Hepatic stellate cell (primary cell): ENCODE measurements at regions not wholly inside any gene's neighbourhood (a gene's known extent, or its start where the extent isn't known, plus 50 kb on each side); places are given as distances from the start of the nearest gene placed in this dataset.
"Not testable (repeated sequence)": the region's sequence is repeated elsewhere in the genome, so short reads cannot be mapped to it uniquely, and the experiment has no call there.

ENCODE experiments used
- DNase-seq: peaks from one replicate; pipeline ENCODE4 v3.0.0; 2011; ENCODE audit warnings: low spot score

DNA sequence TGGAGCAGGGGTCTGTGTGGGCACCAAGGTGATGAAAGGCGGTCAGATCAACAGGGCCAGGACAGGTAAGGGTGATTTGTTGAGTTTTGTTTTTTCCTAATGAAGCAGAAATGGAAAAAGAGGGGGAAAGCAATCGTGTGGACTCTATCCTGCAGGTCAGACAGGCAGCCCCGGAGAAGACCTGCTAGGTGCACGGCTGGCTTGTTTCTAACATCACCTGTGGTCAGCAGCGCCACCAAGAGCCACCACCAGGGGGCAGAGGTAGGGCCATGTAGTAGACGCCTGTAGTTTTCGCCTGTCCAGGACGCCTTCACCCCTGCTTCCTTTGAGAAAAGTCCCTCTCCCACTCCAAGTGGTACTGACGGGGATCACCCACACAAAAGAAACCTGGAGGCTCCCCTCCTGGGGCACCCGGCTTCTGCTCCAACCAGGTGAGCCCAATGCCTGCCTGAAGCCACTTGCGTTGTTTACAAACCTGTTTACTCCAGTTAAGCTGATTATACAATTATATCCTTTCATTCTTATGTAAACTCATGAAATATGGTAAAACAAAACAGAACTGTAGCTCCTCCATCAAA is 54.2 kb upstream of the SEC14L1 start:
- peak; percentile 73 for DNase-seq

DNA sequence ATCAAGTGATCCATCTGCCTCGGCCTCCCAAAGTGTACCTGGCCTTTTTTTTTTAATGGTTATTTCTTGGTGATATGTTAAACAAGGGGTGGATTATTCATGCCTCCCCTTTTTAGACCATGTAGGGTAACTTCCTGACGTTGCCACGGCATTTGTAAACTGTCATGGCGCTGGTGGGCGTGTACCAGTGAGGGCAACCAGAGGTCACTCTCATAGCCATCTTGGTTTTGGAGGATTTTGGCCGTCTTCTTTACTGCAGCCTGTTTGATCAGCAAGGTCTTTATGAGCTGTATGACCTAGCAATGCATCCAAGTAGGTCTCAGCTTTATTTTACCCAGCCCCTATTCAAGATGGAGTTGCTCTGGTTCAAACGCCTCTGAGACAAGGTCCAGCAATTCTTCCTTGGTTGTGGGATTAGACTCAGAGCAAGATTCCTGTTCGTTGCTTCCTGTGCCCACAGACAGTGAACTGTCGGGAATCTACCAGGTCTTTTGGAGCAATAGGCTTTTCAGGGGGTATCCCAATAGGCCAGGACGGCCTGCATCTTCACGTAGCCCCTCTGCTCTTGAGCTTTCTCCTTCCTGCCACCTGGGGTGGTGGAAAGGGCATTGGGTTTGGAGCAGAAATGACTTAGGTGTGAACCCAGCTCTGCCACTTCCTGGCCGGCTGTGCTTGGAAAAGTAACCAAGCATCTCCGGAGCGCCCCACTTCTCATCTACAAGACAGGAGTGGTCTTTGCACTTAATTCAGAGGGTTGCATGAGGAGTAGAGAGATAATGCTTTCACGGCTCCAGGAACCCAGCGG is 52.9 kb upstream of the SEC14L1 start:
- no peak for DNase-seq

DNA sequence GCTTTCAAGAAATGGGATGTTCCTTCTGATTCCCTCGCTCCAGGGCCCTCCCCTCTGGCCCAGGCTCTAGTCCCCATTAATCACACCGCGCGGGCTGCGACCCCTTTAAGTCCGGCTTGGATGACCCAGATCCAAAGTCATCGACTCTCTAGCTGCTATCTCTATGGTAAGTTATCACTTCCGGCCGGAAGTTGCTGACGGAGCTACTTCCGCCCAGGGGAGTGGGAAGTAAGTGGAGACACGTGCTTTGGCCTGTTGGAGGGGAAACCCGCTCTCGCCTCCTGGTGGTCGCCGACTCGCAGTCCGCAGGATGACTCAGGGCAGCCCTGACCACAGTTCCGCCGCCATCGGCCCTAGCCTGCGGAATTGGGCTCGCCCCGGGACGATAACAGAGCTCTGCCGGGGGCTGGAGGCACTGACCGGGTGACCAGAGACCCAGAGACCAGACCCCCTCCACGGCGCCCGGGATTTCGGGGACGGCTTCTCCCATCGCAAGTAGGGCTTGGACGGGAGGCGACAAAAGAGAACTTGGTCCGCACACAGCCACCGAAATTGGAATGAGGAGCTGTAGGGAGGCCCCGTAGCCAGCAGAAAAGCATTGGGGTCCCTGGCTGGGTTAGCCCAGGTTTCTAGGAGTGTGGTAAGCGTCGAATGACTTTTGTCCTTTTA is 52.2 kb upstream of the SEC14L1 start:
- DNase-seq, result peak; percentile 95

DNA sequence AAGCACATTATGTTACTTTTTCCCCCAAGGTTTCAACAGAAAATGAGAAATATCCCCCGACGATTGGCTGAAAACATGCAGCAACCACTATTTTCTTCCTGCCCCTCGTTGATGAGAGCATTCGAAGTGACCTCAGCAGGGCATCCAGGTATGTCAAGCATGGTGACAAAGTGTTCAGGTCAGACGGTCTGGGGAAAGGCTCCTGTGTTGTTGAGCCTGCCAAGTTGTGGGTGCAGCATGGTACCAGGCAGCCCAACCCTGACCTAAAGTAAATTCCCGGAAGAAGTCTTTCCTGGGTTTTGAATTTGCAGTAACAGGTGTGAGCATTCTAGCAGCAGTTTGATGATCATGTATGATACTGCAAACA is 51.7 kb upstream of the SEC14L1 start:
- DNase-seq, result no peak

DNA sequence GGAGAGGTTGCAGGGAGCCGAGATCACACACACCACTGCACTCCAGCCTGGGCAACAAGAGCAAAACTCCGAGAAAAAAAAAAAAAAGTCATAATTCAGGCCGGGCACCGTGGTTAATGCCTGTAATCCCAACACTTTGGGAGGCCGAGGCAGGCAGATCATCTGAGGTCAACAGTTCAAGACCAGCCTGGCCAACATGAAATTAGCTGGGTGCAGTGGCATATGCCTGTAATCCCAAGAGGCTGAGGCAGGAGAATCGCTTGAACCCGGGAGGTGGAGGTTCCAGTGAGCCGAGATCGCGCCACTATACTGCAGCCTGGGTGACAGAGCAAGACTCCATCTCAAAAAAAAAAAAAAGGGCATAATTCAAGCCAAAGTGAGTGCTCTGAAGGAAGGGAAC is 50.8 kb upstream of the SEC14L1 start:
- not testable (repeated sequence) for DNase-seq

DNA sequence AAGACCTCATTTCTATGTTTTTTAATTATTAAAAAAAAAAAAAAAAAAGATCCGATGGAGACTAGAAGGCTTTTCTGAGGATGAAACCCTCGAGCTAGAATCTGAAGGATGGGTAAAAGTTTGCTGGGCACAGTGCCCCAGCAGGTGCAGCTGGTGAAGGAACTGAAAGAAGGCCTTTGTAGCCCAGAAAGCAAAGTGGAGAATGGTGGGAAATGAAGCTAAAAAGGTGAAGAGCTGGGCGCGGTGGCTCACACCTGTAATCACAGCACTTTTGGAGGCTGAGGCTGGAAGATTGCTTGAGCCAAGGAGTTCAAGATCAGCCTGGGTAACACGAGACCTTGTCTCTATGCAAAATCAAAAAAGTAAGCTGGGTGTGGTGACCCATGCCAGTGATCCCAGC is 50.3 kb upstream of the SEC14L1 start:
- no peak for DNase-seq
